ENCODE measurements at regions not wholly inside any gene's neighbourhood (a gene's known extent, or its start where the extent isn't known, plus 50 kb on each side); places are given as distances from the start of the nearest gene placed in this dataset.

DNA sequence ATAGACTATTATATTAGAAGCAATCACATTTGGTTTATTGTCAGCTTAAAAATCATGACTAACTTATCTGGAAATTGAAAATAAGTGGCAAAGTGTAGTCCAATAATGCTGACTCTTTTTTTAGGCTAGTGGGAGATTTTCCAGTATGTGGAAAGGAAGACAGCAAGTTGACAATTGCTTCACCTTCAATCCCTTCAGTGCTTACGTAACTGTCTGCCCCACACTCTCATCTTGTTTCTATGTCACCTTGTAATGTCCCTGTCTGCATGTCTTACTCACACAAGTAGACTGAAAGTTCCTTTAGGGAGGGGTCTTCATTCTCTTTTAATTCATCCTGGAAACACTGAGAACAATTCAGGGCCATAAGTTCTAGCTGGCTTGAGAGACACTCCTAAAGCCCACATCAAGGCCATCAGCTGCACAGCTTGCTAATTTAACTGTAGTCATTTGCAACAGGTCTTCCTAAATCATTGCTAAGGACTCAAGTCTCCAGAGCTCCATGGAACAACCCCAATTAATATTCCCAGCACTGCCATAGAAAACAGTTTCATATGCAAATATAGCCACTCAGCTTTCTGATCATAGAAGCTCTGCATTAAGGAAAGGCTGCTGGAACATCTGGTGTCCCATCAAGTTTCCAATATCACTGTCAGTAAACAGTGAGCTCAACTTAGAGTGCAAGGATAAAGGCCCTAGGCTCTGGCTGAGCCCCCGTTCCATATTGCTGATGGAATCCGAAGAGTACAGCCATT, 230.5 kb downstream of the ETAA1 start:
- H3K4me1 Mint-ChIP-seq, result peaks cover 0 to 7% of the 10 kb centered on the region in 2 donors
- H3K27ac Mint-ChIP-seq, result no peak overlapping the region
- no peak overlapping the region for H3K27ac ChIP-seq (ENCODE audit: low read length)
- H3K4me3 ChIP-seq (ENCODE audit: low read length), result no peak overlapping the region
- TF ChIP-seq, protein P1, sequence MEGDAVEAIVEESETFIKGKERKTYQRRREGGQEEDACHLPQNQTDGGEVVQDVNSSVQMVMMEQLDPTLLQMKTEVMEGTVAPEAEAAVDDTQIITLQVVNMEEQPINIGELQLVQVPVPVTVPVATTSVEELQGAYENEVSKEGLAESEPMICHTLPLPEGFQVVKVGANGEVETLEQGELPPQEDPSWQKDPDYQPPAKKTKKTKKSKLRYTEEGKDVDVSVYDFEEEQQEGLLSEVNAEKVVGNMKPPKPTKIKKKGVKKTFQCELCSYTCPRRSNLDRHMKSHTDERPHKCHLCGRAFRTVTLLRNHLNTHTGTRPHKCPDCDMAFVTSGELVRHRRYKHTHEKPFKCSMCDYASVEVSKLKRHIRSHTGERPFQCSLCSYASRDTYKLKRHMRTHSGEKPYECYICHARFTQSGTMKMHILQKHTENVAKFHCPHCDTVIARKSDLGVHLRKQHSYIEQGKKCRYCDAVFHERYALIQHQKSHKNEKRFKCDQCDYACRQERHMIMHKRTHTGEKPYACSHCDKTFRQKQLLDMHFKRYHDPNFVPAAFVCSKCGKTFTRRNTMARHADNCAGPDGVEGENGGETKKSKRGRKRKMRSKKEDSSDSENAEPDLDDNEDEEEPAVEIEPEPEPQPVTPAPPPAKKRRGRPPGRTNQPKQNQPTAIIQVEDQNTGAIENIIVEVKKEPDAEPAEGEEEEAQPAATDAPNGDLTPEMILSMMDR (IDR thresholded peaks at IDR 0.05), result no peak
- no peaks in the 10 kb centered on the region for H3K4me1 ChIP-seq (ENCODE audit: control insufficient read depth, insufficient read depth, low read length)
- WGBS (ENCODE audit: insufficient coverage), result 85% methylated on average over 2 of the region's 3 CpGs
- H3K9me3 Mint-ChIP-seq, result no peaks in the 10 kb centered on the region
- intact Hi-C loops (cut with micrococcal nuclease), result no loop called here
- H3K9me3 ChIP-seq (ENCODE audit: control insufficient read depth, insufficient read depth, low read length), result no peaks in the 10 kb centered on the region
- H3K27me3 ChIP-seq (ENCODE audit: control insufficient read depth, insufficient read depth, low read length), result no peaks in the 10 kb centered on the region
- H3K36me3 ChIP-seq (ENCODE audit: control insufficient read depth, insufficient read depth, low read length), result no peaks in the 10 kb centered on the region
- H3K27me3 Mint-ChIP-seq (ENCODE audit: low read depth in 2 of 2), result peaks cover 6 to 27% of the 10 kb centered on the region in 2 donors
- no peak overlapping the region for H3K4me3 Mint-ChIP-seq
- H3K36me3 Mint-ChIP-seq, result no peaks in the 10 kb centered on the region
- no peak for ATAC-seq
- DNase-seq, result no peak

DNA sequence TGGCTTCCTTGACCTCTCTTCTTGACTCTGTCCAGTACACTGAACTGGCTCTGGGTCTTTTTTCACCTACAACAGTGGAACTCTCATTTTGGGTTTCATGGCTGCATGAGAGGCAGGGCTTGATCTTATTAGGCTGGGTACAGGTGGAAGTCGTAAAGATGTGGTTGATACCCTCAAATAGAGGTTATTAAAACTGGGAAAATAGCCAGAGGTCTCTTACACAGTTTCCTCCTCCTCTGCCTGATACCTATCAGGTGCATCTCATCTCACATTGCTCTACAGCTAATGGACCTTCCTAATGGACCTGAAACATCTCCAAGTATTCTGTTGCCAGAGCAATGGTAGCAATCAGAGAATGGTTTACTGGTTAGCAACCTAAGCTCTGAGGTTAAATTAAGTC, 231.8 kb downstream of the ETAA1 start:
- no peaks in the 10 kb centered on the region for H3K36me3 ChIP-seq (ENCODE audit: control insufficient read depth, insufficient read depth, low read length)
- Mint-ChIP-seq H3K4me1 (peaks cover 0 to 7% of the 10 kb centered on the region in 2 donors), H3K36me3 (no peaks in the 10 kb centered on the region), H3K27me3 (ENCODE audit: low read depth in 2 of 2) (peaks cover 6 to 27% of the 10 kb centered on the region in 2 donors), H3K4me3 (no peak overlapping the region), H3K9me3 (no peaks in the 10 kb centered on the region), H3K27ac (no peak overlapping the region)
- ATAC-seq, result no peak
- no peaks in the 10 kb centered on the region for H3K9me3 ChIP-seq (ENCODE audit: control insufficient read depth, insufficient read depth, low read length)
- no peaks in the 10 kb centered on the region for H3K27me3 ChIP-seq (ENCODE audit: control insufficient read depth, insufficient read depth, low read length)
- DNase-seq, result no peak
- WGBS (ENCODE audit: insufficient coverage), result no CpG with 5 or more reads among the region's 1 CpG
- H3K4me1 ChIP-seq (ENCODE audit: control insufficient read depth, insufficient read depth, low read length), result no peaks in the 10 kb centered on the region
- no peak overlapping the region for H3K27ac ChIP-seq (ENCODE audit: low read length)
- no peak overlapping the region for H3K4me3 ChIP-seq (ENCODE audit: low read length)
- intact Hi-C loops (cut with micrococcal nuclease), result no loop called here
- TF ChIP-seq, protein P1 (IDR thresholded peaks at IDR 0.05), result no peak

DNA sequence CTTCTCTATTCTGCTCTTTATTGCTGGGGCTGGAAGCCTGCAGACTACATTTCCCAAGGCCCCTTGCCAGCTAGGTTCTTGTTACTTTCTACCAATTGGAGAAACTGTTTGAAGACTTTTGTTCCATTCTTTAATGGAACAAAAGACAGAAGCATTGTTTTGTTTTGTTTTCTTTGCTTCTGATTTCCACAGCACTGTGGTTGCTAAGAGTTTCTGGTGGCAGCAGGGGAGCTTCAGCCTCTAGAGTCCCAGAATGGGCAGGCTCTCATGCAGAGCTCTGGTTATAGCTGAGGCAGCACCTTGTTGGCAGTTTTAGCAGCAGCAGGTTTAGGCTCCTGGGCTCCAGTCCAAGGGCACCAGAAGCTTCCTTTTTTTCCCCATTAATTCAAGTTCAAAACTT, 234.3 kb downstream of the ETAA1 start:
- Mint-ChIP-seq H3K4me1 (peaks cover 0 to 7% of the 10 kb centered on the region in 2 donors), H3K4me3 (no peak overlapping the region), H3K9me3 (no peaks in the 10 kb centered on the region), H3K27ac (no peak overlapping the region), H3K27me3 (ENCODE audit: low read depth in 2 of 2) (peaks cover 0 to 9% of the 10 kb centered on the region in 2 donors), H3K36me3 (no peaks in the 10 kb centered on the region)
- H3K27me3 ChIP-seq (ENCODE audit: control insufficient read depth, insufficient read depth, low read length), result no peaks in the 10 kb centered on the region
- TF ChIP-seq, protein P1 (IDR thresholded peaks at IDR 0.05), result no peak
- no peak for DNase-seq
- intact Hi-C loops (cut with micrococcal nuclease), result no loop called here
- H3K36me3 ChIP-seq (ENCODE audit: control insufficient read depth, insufficient read depth, low read length), result no peaks in the 10 kb centered on the region
- ATAC-seq, result no peak
- H3K4me1 ChIP-seq (ENCODE audit: control insufficient read depth, insufficient read depth, low read length), result no peaks in the 10 kb centered on the region
- H3K9me3 ChIP-seq (ENCODE audit: control insufficient read depth, insufficient read depth, low read length), result no peaks in the 10 kb centered on the region
- H3K4me3 ChIP-seq (ENCODE audit: low read length), result no peak overlapping the region
- H3K27ac ChIP-seq (ENCODE audit: low read length), result no peak overlapping the region

All from natural killer cell (primary cell).